HG03571 (cell line): ENCODE measurements at regions not wholly inside any gene's neighbourhood (a gene's known extent, or its start where the extent isn't known, plus 50 kb on each side); places are given as distances from the start of the nearest gene placed in this dataset.

Experiments
- ATAC-seq: cut with Tn5 transposase; IDR thresholded peaks from one replicate; pipeline ENCODE4 v1.9.1; 2021; ENCODE audit not compliant: unreplicated experiment

GRCh38 chrX:16222151-16222550 lies 54.9 kb downstream of the MAGEB17 start:
- ATAC-seq = no peak

GRCh38 chrX:16223385-16223784 lies 56.1 kb downstream of the MAGEB17 start:
- no peak for ATAC-seq

- no peak for ATAC-seq
Observed at GRCh38 chrX:16239211-16239610, 71.9 kb downstream of the MAGEB17 start.

- ATAC-seq = no peak
Observed at GRCh38 chrX:16240231-16240905, 73.1 kb downstream of the MAGEB17 start.

GRCh38 chrX:16240968-16241367 lies 73.7 kb downstream of the MAGEB17 start:
- ATAC-seq = no peak

- no peak for ATAC-seq
Observed at GRCh38 chrX:16250296-16250695, 83.0 kb downstream of the MAGEB17 start.

- no peak for ATAC-seq
Observed at GRCh38 chrX:16251782-16252181, 84.5 kb downstream of the MAGEB17 start.

GRCh38 chrX:16258882-16259281 lies 91.6 kb downstream of the MAGEB17 start:
- no peak for ATAC-seq

- no peak for ATAC-seq
Observed at GRCh38 chrX:16267431-16267830, 100.2 kb downstream of the MAGEB17 start.

- ATAC-seq = no peak
Observed at GRCh38 chrX:16268206-16268605, 100.9 kb downstream of the MAGEB17 start.

GRCh38 chrX:16278927-16279326 lies 111.6 kb downstream of the MAGEB17 start:
- ATAC-seq = no peak

GRCh38 chrX:16282209-16282608 lies 114.9 kb downstream of the MAGEB17 start:
- no peak for ATAC-seq

GRCh38 chrX:16284842-16285241 lies 117.6 kb downstream of the MAGEB17 start:
- no peak for ATAC-seq

- no peak for ATAC-seq
Observed at GRCh38 chrX:16290997-16291396, 123.7 kb downstream of the MAGEB17 start.

GRCh38 chrX:16300831-16301230 lies 133.6 kb downstream of the MAGEB17 start:
- no peak for ATAC-seq

GRCh38 chrX:16304751-16305150 lies 137.5 kb downstream of the MAGEB17 start:
- ATAC-seq = no peak

GRCh38 chrX:16305187-16305586 lies 137.9 kb downstream of the MAGEB17 start:
- ATAC-seq = no peak

- ATAC-seq = no peak
Observed at GRCh38 chrX:16307950-16308349, 140.7 kb downstream of the MAGEB17 start.

- ATAC-seq = no peak
Observed at GRCh38 chrX:16308773-16309172, 141.5 kb downstream of the MAGEB17 start.

GRCh38 chrX:16310326-16310725 lies 143.0 kb downstream of the MAGEB17 start:
- ATAC-seq = no peak

- ATAC-seq = no peak
Observed at GRCh38 chrX:16311671-16312070, 144.4 kb downstream of the MAGEB17 start.

- no peak for ATAC-seq
Observed at GRCh38 chrX:16312761-16313623, 145.7 kb downstream of the MAGEB17 start.
